K562 (cell line): ENCODE measurements at regions not wholly inside any gene's neighbourhood (a gene's known extent, or its start where the extent isn't known, plus 50 kb on each side); places are given as distances from the start of the nearest gene placed in this dataset.
A peak's percentile ranks its signal among the peaks of the same experiment; 100 is the strongest.

Experiments used
- BCOR ChIP-seq: fragments of 450-650 bp; IDR thresholded peaks from 2 replicates; pipeline ENCODE4 v1.6.1; 2016
- FOS ChIP-seq: IDR thresholded peaks from 3 replicates; pipeline ENCODE4 v1.6.1; 2011; ENCODE audit not compliant: insufficient read length; ENCODE audit errors: extremely low read depth
- HEY1 ChIP-seq: fragments of 250-450 bp; sonication (Bioruptor Pico); IDR thresholded peaks from 2 replicates; pipeline ENCODE4 v1.5.0; 2020; ENCODE audit warnings: mild to moderate bottlenecking, moderate library complexity, borderline replicate concordance
- HNRNPUL1 ChIP-seq: fragments of 200-400 bp; formaldehyde crosslinking; IDR thresholded peaks from 2 replicates; pipeline ENCODE4 v1.6.1; 2017; ENCODE audit warnings: low read length
- L3MBTL2 ChIP-seq: fragments of 450-650 bp; IDR thresholded peaks from 2 replicates; pipeline ENCODE4 v1.6.1; 2016; ENCODE audit warnings: mild to moderate bottlenecking, moderate library complexity
- NCOA1 ChIP-seq: fragments of 450-650 bp; IDR thresholded peaks from 2 replicates; pipeline ENCODE4 v1.6.1; 2016; ENCODE audit warnings: low read depth
- NR3C1 ChIP-seq: sonication (generic); formaldehyde crosslinking; IDR thresholded peaks from 2 replicates; pipeline ENCODE4 v1.8.1; 2022; ENCODE audit warnings: missing genetic modification reagents
- RBM25 ChIP-seq: fragments of 200-400 bp; formaldehyde crosslinking; IDR thresholded peaks from 2 replicates; pipeline ENCODE4 v1.6.1; 2018; ENCODE audit warnings: low read length, low read depth, moderate library complexity; ENCODE audit not compliant: severe bottlenecking
- SMAD4 ChIP-seq: fragments of 250-450 bp; sonication (Bioruptor Pico); conservative IDR thresholded peaks from 2 replicates; pipeline ENCODE4 v1.8.0; 2021; ENCODE audit warnings: inconsistent platforms, mild to moderate bottlenecking, moderate library complexity
- SRSF3 ChIP-seq: fragments of 200-400 bp; formaldehyde crosslinking; IDR thresholded peaks from 2 replicates; pipeline ENCODE4 v1.6.1; 2016; ENCODE audit warnings: mild to moderate bottlenecking, low read length, moderate library complexity; ENCODE audit not compliant: insufficient read depth
- TAF9B ChIP-seq: fragments of 450-650 bp; IDR thresholded peaks from 2 replicates; pipeline ENCODE4 v1.6.1; 2018; ENCODE audit warnings: mild to moderate bottlenecking; ENCODE audit not compliant: partially characterized antibody
- TCF7L2 ChIP-seq: fragments of 150-350 bp; IDR thresholded peaks from 2 replicates; pipeline ENCODE4 v1.6.1; 2016; ENCODE audit warnings: low read depth, mild to moderate bottlenecking, low read length, moderate library complexity
- ZFP36 ChIP-seq: fragments of 150-350 bp; IDR thresholded peaks from 2 replicates; pipeline ENCODE4 v1.6.1; 2018; ENCODE audit warnings: low read length, low read depth; ENCODE audit not compliant: partially characterized antibody
- TF ChIP-seq, protein P1 (sequence below): fragments of 250-450 bp; sonication (Bioruptor Pico); IDR thresholded peaks from 2 replicates; pipeline ENCODE4 v1.4.0; 2020; ENCODE audit warnings: borderline replicate concordance
- TF ChIP-seq, protein P2 (sequence below): sonication (generic); formaldehyde crosslinking; IDR thresholded peaks from 2 replicates; pipeline ENCODE4 v1.9.0; 2022; ENCODE audit warnings: mild to moderate bottlenecking, missing genetic modification reagents

DNA sequence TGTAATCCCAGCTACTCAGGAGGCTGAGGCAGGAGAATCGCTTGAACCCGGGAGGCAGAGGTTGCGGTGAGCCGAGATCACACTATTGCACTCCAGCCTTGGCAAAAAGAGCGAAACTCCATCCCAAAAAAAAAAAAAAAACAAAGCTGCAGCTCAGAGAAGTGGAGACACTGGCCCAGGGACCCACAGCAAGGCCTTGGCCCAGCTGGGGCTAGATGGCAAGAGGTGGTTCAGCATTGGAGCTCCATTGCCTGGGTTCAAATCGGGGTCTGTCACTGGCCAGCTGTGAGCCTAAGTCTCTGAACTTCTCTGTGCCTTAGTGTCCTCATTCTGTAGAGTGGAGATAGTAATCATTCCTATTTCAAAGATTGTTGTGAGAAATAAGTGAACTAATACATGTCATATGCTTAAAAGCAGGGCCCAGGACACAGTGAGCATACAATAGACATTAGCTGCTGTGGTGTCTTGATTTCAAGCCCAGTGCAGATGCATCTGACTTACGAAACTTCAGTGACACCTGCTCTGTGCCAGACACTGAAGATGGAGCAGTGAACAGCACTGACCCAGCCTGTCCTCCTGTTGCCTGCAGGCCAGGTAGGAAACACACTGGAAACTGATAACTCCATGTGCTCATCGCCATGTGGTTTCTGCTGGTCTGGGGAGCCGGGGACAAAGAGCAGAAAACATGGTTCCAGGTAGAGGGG is 127.7 kb downstream of the C9orf50 start (continued):
- TF ChIP-seq, protein P1, sequence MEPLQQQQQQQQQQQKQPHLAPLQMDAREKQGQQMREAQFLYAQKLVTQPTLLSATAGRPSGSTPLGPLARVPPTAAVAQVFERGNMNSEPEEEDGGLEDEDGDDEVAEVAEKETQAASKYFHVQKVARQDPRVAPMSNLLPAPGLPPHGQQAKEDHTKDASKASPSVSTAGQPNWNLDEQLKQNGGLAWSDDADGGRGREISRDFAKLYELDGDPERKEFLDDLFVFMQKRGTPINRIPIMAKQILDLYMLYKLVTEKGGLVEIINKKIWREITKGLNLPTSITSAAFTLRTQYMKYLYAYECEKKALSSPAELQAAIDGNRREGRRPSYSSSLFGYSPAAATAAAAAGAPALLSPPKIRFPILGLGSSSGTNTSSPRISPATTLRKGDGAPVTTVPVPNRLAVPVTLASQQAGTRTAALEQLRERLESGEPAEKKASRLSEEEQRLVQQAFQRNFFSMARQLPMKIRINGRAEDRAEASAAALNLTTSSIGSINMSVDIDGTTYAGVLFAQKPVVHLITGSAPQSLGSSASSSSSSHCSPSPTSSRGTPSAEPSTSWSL (CRISPR knock-in tag): no peak
- TF ChIP-seq L3MBTL2: 0 out of 2 replicates have a peak, but pooled peaks have one; percentile 12
- no peak for TF ChIP-seq SMAD4 (CRISPR knock-in tag)
- TF ChIP-seq BCOR: peak; percentile 52
- no peak for TF ChIP-seq HNRNPUL1
- TF ChIP-seq HEY1: no peak
- TF ChIP-seq NR3C1 (CRISPR knock-in tag): no peak
- no peak for TF ChIP-seq SRSF3
- no peak for TF ChIP-seq TCF7L2
- peak; percentile 39 for TF ChIP-seq RBM25
- peak; percentile 37 for TF ChIP-seq ZFP36
- TF ChIP-seq FOS: no peak
- no peak for TF ChIP-seq NCOA1
- TF ChIP-seq, protein P2, sequence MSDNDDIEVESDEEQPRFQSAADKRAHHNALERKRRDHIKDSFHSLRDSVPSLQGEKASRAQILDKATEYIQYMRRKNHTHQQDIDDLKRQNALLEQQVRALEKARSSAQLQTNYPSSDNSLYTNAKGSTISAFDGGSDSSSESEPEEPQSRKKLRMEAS (CRISPR knock-in tag): peak; percentile 71
- no peak for TF ChIP-seq TAF9B
